Liver (tissue), 8 donors: ENCODE measurements at regions not wholly inside any gene's neighbourhood (a gene's known extent, or its start where the extent isn't known, plus 50 kb on each side); places are given as distances from the start of the nearest gene placed in this dataset.

Experiments
- DNase-seq: peaks from one replicate; pipeline ENCODE4 v3.0.0-alpha.2; 2017; ENCODE audit warnings: low spot score
- H3K27ac ChIP-seq, 2 donors: one replicate each; pipeline ENCODE4 v1.7.0; 2013; ENCODE audit warnings: inconsistent platforms in 2 of 2, low read length in 2 of 2, control low read depth in 1 of 2, low read depth in 1 of 2, mild to moderate bottlenecking in 1 of 2
- H3K27me3 ChIP-seq, 4 donors: one replicate each; pipeline versions ENCODE4 v1.6.1 to v1.7.0; 2013; ENCODE audit warnings: low read length in 3 of 4, inconsistent platforms in 1 of 4, mild to moderate bottlenecking in 1 of 4, moderate library complexity in 1 of 4; ENCODE audit not compliant: control insufficient read depth in 4 of 4, insufficient read depth in 4 of 4
- H3K36me3 ChIP-seq, 4 donors: one replicate each; pipeline versions ENCODE4 v1.6.1 to v1.7.0; 2013; ENCODE audit warnings: low read length in 3 of 4, mild to moderate bottlenecking in 3 of 4, low read depth in 1 of 4, moderate library complexity in 1 of 4; ENCODE audit not compliant: control insufficient read depth in 4 of 4, insufficient read depth in 3 of 4
- H3K4me1 ChIP-seq, 4 donors: one replicate each; pipeline versions ENCODE4 v1.6.1 to v1.7.0; 2013; ENCODE audit warnings: low read length in 3 of 4, mild to moderate bottlenecking in 3 of 4, moderate library complexity in 1 of 4; ENCODE audit not compliant: control insufficient read depth in 4 of 4, insufficient read depth in 4 of 4
- H3K4me3 ChIP-seq, 3 donors: one replicate each; pipeline versions ENCODE4 v1.6.1 to v1.7.0; 2013; ENCODE audit warnings: low read length in 3 of 3, control low read depth in 1 of 3, low read depth in 1 of 3, mild to moderate bottlenecking in 1 of 3
- H3K9ac ChIP-seq, 2 donors: one replicate each; pipeline ENCODE4 v1.7.0; 2013; ENCODE audit warnings: low read length in 2 of 2, mild to moderate bottlenecking in 2 of 2, moderate library complexity in 2 of 2, control low read depth in 1 of 2, low read depth in 1 of 2
- H3K9me3 ChIP-seq, 4 donors: one replicate each; pipeline versions ENCODE4 v1.6.1 to v1.7.0; 2013; ENCODE audit warnings: low read length in 3 of 4; ENCODE audit not compliant: control insufficient read depth in 4 of 4
- EGR1 ChIP-seq, 2 donors: IDR thresholded peaks; 2 replicates each; pipeline ENCODE4 v1.6.1; 2016 to 2018; ENCODE audit warnings: antibody characterized with exemption in 2 of 2, low read depth in 2 of 2
- FOXA1 ChIP-seq: IDR thresholded peaks from 2 replicates; pipeline ENCODE4 v1.6.1; 2016; ENCODE audit warnings: antibody characterized with exemption
- FOXA2 ChIP-seq: IDR thresholded peaks from 2 replicates; pipeline ENCODE4 v1.6.1; 2016; ENCODE audit warnings: antibody characterized with exemption
- HNF4A ChIP-seq, 2 donors: conservative IDR thresholded peaks; 2 replicates each; pipeline ENCODE4 v1.6.1; 2016; ENCODE audit warnings: antibody characterized with exemption in 2 of 2, mild to moderate bottlenecking in 2 of 2
- HNF4G ChIP-seq: IDR thresholded peaks from 2 replicates; pipeline ENCODE4 v1.6.1; 2016; ENCODE audit warnings: antibody characterized with exemption
- JUND ChIP-seq, 2 donors: IDR thresholded peaks; 2 replicates each; pipeline ENCODE4 v1.6.1; 2016; ENCODE audit warnings: antibody characterized with exemption in 2 of 2
- NR2F2 ChIP-seq: IDR thresholded peaks from 2 replicates; pipeline ENCODE4 v1.6.1; 2016; ENCODE audit warnings: antibody characterized with exemption
- RAD21 ChIP-seq, 2 donors: IDR thresholded peaks; 2 replicates each; pipeline ENCODE4 v1.6.1; 2016; ENCODE audit warnings: antibody characterized with exemption in 2 of 2, mild to moderate bottlenecking in 2 of 2
- RXRA ChIP-seq, 2 donors: IDR thresholded peaks; 2 replicates each; pipeline ENCODE4 v1.6.1; 2017 to 2018; ENCODE audit warnings: antibody characterized with exemption in 2 of 2, mild to moderate bottlenecking in 1 of 2
- SP1 ChIP-seq: IDR thresholded peaks from 2 replicates; pipeline ENCODE4 v1.6.1; 2018; ENCODE audit warnings: antibody characterized with exemption, mild to moderate bottlenecking
- TAF1 ChIP-seq: conservative IDR thresholded peaks from 2 replicates; pipeline ENCODE4 v1.6.1; 2016; ENCODE audit warnings: antibody characterized with exemption, mild to moderate bottlenecking
- YY1 ChIP-seq: IDR thresholded peaks from 2 replicates; pipeline ENCODE4 v1.6.1; 2016; ENCODE audit warnings: antibody characterized with exemption, mild to moderate bottlenecking
- WGBS: extraction: QIAGEN DNeasy Blood & Tissue Kit; methylation state at CpG from one replicate; pipeline ENCODE4 v1.1.7; 2013; 5-methylcytosine and 5-hydroxymethylcytosine counted together
- TF ChIP-seq, protein P1 (sequence below): IDR thresholded peaks from 2 replicates; pipeline ENCODE4 v1.6.1; 2016; ENCODE audit warnings: antibody characterized with exemption
- TF ChIP-seq, protein P2 (sequence below): IDR thresholded peaks from 2 replicates; pipeline ENCODE4 v1.6.1; 2016; ENCODE audit warnings: antibody characterized with exemption
- TF ChIP-seq, protein P3 (sequence below): IDR thresholded peaks from 2 replicates; pipeline ENCODE4 v1.6.1; 2016; ENCODE audit warnings: antibody characterized with exemption
- TF ChIP-seq, protein P4 (sequence below): IDR thresholded peaks from 2 replicates; pipeline ENCODE4 v1.6.1; 2016; ENCODE audit warnings: antibody characterized with exemption, mild to moderate bottlenecking
- TF ChIP-seq, protein P5 (sequence below): fragments of 150-350 bp; IDR thresholded peaks from 2 replicates; pipeline ENCODE4 v1.5.1; 2017; ENCODE audit warnings: improper control_type of control experiment, low read depth, low read length; ENCODE audit not compliant: missing input control
- donor health status: healthy.
- donor health status: healthy.
- donor health status: healthy.
- donor health status: healthy.
- donor health status: healthy.

DNA sequence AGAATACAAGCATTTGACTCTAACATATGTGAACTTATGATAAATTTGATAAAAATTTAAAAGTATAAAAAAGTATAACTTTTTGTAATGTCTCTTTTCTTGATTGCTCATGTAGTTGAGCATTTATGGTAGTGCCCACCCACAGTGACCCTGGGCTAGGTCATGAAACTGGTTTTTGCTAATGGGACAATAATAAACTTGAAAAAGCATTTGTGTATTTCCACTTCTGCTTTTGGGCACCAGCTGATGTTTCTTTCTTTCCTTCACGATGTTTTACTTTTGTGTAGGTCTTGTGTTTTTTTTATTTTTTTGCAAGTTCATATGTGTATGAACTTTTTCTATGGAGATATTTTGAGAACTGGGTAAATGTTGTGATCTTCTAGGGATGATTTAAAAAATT, 313.1 kb downstream of the CBLL2 start (continued):
- no peak for TF ChIP-seq RXRA (IDR thresholded peaks at IDR 0.05)
- TF ChIP-seq SP1 = no peak

DNA sequence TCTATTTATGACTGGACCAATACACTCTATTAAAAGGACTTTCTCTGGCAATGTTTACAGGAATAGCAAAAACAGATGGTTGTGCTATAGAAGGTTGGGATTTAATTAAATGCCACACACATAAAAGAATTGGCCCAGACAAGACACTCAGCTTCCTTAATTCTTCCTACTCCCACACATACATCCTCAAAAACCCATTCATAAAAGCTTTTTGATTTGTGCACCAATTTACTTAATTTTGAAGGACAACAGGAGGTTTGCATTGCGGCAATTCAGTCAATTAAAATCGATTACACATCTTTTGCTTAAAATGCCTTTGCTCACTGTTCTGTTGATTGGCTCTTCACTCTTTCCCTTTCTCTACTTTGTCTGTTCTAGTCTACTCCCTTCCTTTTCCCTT, 317.1 kb downstream of the CBLL2 start:
- Histone ChIP-seq H3K9me3 (no peaks in the 10 kb centered on the region), H3K4me1 (no peaks in the 10 kb centered on the region), H3K36me3 (no peaks in the 10 kb centered on the region), H3K27ac (no peak overlapping the region), H3K27me3 (no peaks in the 10 kb centered on the region), H3K9ac (no peak overlapping the region), H3K4me3 (no peak overlapping the region)
- 82% methylated on average over 2 of the region's 2 CpGs for WGBS
- TF ChIP-seq, protein P1, sequence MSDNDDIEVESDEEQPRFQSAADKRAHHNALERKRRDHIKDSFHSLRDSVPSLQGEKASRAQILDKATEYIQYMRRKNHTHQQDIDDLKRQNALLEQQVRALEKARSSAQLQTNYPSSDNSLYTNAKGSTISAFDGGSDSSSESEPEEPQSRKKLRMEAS = no peak
- TF ChIP-seq, protein P2, sequence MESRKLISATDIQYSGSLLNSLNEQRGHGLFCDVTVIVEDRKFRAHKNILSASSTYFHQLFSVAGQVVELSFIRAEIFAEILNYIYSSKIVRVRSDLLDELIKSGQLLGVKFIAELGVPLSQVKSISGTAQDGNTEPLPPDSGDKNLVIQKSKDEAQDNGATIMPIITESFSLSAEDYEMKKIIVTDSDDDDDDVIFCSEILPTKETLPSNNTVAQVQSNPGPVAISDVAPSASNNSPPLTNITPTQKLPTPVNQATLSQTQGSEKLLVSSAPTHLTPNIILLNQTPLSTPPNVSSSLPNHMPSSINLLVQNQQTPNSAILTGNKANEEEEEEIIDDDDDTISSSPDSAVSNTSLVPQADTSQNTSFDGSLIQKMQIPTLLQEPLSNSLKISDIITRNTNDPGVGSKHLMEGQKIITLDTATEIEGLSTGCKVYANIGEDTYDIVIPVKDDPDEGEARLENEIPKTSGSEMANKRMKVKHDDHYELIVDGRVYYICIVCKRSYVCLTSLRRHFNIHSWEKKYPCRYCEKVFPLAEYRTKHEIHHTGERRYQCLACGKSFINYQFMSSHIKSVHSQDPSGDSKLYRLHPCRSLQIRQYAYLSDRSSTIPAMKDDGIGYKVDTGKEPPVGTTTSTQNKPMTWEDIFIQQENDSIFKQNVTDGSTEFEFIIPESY = no peak
- TF ChIP-seq RXRA (IDR thresholded peaks at IDR 0.05) (no peak), TAF1 (no peak), HNF4G (no peak), YY1 (no peak), JUND (IDR thresholded peaks at IDR 0.05) (no peak), RAD21 (IDR thresholded peaks at IDR 0.05) (no peak), EGR1 (IDR thresholded peaks at IDR 0.05; ENCODE audit: low read depth in 2 of 2) (no peak), FOXA2 (no peak), NR2F2 (no peak)
- TF ChIP-seq, protein P3, sequence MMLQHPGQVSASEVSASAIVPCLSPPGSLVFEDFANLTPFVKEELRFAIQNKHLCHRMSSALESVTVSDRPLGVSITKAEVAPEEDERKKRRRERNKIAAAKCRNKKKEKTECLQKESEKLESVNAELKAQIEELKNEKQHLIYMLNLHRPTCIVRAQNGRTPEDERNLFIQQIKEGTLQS = no peak
- TF ChIP-seq, protein P4, sequence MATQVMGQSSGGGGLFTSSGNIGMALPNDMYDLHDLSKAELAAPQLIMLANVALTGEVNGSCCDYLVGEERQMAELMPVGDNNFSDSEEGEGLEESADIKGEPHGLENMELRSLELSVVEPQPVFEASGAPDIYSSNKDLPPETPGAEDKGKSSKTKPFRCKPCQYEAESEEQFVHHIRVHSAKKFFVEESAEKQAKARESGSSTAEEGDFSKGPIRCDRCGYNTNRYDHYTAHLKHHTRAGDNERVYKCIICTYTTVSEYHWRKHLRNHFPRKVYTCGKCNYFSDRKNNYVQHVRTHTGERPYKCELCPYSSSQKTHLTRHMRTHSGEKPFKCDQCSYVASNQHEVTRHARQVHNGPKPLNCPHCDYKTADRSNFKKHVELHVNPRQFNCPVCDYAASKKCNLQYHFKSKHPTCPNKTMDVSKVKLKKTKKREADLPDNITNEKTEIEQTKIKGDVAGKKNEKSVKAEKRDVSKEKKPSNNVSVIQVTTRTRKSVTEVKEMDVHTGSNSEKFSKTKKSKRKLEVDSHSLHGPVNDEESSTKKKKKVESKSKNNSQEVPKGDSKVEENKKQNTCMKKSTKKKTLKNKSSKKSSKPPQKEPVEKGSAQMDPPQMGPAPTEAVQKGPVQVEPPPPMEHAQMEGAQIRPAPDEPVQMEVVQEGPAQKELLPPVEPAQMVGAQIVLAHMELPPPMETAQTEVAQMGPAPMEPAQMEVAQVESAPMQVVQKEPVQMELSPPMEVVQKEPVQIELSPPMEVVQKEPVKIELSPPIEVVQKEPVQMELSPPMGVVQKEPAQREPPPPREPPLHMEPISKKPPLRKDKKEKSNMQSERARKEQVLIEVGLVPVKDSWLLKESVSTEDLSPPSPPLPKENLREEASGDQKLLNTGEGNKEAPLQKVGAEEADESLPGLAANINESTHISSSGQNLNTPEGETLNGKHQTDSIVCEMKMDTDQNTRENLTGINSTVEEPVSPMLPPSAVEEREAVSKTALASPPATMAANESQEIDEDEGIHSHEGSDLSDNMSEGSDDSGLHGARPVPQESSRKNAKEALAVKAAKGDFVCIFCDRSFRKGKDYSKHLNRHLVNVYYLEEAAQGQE = no peak
- TF ChIP-seq, protein P5, sequence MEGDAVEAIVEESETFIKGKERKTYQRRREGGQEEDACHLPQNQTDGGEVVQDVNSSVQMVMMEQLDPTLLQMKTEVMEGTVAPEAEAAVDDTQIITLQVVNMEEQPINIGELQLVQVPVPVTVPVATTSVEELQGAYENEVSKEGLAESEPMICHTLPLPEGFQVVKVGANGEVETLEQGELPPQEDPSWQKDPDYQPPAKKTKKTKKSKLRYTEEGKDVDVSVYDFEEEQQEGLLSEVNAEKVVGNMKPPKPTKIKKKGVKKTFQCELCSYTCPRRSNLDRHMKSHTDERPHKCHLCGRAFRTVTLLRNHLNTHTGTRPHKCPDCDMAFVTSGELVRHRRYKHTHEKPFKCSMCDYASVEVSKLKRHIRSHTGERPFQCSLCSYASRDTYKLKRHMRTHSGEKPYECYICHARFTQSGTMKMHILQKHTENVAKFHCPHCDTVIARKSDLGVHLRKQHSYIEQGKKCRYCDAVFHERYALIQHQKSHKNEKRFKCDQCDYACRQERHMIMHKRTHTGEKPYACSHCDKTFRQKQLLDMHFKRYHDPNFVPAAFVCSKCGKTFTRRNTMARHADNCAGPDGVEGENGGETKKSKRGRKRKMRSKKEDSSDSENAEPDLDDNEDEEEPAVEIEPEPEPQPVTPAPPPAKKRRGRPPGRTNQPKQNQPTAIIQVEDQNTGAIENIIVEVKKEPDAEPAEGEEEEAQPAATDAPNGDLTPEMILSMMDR = no peak
- DNase-seq = no peak

DNA sequence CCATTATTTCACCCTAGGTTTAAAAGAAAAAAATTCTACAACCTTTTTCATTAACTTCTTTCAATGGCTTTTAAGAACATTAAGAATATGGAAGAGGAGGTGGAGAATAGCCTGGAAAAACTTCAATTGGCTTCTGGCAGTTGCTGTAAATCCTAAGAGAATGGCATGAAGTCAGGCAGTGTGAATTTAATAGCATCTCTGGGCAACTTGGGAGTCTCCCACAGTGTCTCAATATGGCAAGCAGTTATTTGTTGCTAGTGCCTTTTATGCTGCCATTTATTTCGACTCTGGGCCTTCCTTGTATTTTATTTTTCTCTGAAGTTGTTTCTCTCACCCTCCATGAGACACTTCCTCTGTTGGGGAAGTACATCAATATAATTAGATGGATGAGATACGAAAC, 322.1 kb downstream of the CBLL2 start:
- 55% methylated on average over 2 of the region's 2 CpGs for WGBS
- Histone ChIP-seq H3K27ac (no peak overlapping the region), H3K4me3 (no peak overlapping the region), H3K36me3 (no peaks in the 10 kb centered on the region), H3K27me3 (peaks cover 0 to 2% (median 0%) of the 10 kb centered on the region in 4 donors), H3K9me3 (no peaks in the 10 kb centered on the region), H3K4me1 (no peaks in the 10 kb centered on the region), H3K9ac (no peak overlapping the region)
- TF ChIP-seq, protein P3 = no peak
- TF ChIP-seq TAF1 = no peak
- TF ChIP-seq, protein P4 = no peak
- no peak for TF ChIP-seq HNF4A (conservative IDR thresholded peaks at IDR 0.05)
- TF ChIP-seq, protein P2 = no peak
- TF ChIP-seq FOXA1 = no peak
- no peak for DNase-seq
